K562 (cell line): ENCODE measurements at regions not wholly inside any gene's neighbourhood (a gene's known extent, or its start where the extent isn't known, plus 50 kb on each side); places are given as distances from the start of the nearest gene placed in this dataset.

Source experiments
- ATAC-seq: fragments of 200-7000 bp; cut with Tn5 transposase; 3 replicates; pipeline ENCODE4 v1.9.1; 2020; ENCODE audit warnings: moderate library complexity
- BruUV-seq: library from RNA; stranded (reverse); fragments of 400-500 nt; replicated peaks from 2 replicates; lab custom pipeline; 2021; lab: Mats Ljungman, UMichigan
- CTCF ChIA-PET: fragments of 300-600 bp; formaldehyde crosslinking; extraction: SDS; loops from one replicate; lab custom pipeline; 2021; ENCODE audit warnings: low intra/inter-chr PET ratio; lab: Yijun Ruan, JAX
- POLR2A ChIA-PET: fragments of 300-600, 350-650 bp; sonication (Branson Sonifier 250); formaldehyde crosslinking; extraction: SDS; loops from one replicate; lab custom pipeline; 2021; ENCODE audit warnings: antibody characterized with exemption, inconsistent platforms; lab: Yijun Ruan, JAX
- DNase-seq, 4 experiments: peaks; one replicate each; pipeline versions ENCODE4 v3.0.0 to v3.0.0-alpha.2; 2011 to 2018; ENCODE audit warnings: low spot score in 3 of 4, mixed read lengths in 3 of 4; ENCODE audit errors: extremely low read depth in 1 of 4
- FAIRE-seq: peaks from 2 replicates; lab custom pipeline; 2011; peaks lifted over from hg19 to GRCh38; lab: Jason Lieb, UNC
- H2AFZ ChIP-seq: 2 replicates; pipeline ENCODE4 v1.6.0; 2011; ENCODE audit warnings: low read depth, low read length, control low read depth, inconsistent platforms
- H3K27ac ChIP-seq: fragments of 200-600 bp; 3 replicates; pipeline ENCODE4 v1.8.0; 2011; ENCODE audit warnings: low read depth, mild to moderate bottlenecking, control low read depth, inconsistent platforms, low read length, moderate library complexity, mixed read lengths; ENCODE audit errors: extremely low read depth
- H3K27me3 ChIP-seq, 2 experiments: fragments of 300-600 bp in 1 of 2; 2 replicates in 1 of 2; 3 replicates in 1 of 2; pipeline versions ENCODE4 v1.6.0 to v1.8.0; 2011; ENCODE audit warnings: inconsistent platforms in 2 of 2, low read length in 2 of 2, mild to moderate bottlenecking in 1 of 2, mixed read lengths in 1 of 2, moderate library complexity in 1 of 2; ENCODE audit not compliant: control insufficient read depth in 2 of 2, insufficient read depth in 2 of 2
- H3K36me3 ChIP-seq: fragments of 300-600 bp; 3 replicates; pipeline ENCODE4 v1.8.0; 2011; ENCODE audit warnings: mild to moderate bottlenecking, low read length, inconsistent platforms; ENCODE audit not compliant: control insufficient read depth, insufficient read depth
- H3K4me1 ChIP-seq, 2 experiments: fragments of 200-600 bp in 1 of 2; replicated peaks in 1 of 2; 2 replicates in 1 of 2; 3 replicates in 1 of 2; pipeline versions ENCODE4 v1.5.1 to v1.8.0; 2011; ENCODE audit warnings: inconsistent platforms in 2 of 2, low read length in 2 of 2, mild to moderate bottlenecking in 1 of 2, mixed read lengths in 1 of 2, moderate library complexity in 1 of 2; ENCODE audit not compliant: control insufficient read depth in 2 of 2, insufficient read depth in 2 of 2
- H3K4me2 ChIP-seq: 2 replicates; pipeline ENCODE4 v1.6.1; 2011; ENCODE audit warnings: low read length, control low read depth, inconsistent platforms, mixed read lengths; ENCODE audit not compliant: insufficient read depth
- H3K4me3 ChIP-seq: fragments of 200-600 bp; sonication (generic), shearing (Covaris generic); 2 replicates; pipeline ENCODE4 v1.5.1; 2016; ENCODE audit warnings: control low read depth, inconsistent platforms
- H3K79me2 ChIP-seq: fragments of 200-600 bp; 3 replicates; pipeline ENCODE4 v1.8.0; 2011; ENCODE audit warnings: low read length, inconsistent platforms; ENCODE audit not compliant: control insufficient read depth, insufficient read depth
- H3K9ac ChIP-seq, 2 experiments: 2 replicates each; pipeline versions ENCODE4 v1.6.0 to v1.6.1; 2011; ENCODE audit warnings: low read depth in 2 of 2, low read length in 2 of 2, control low read depth in 1 of 2, inconsistent platforms in 1 of 2, mild to moderate bottlenecking in 1 of 2, mixed read lengths in 1 of 2; ENCODE audit not compliant: insufficient read depth in 1 of 2
- H3K9me1 ChIP-seq: one replicate; pipeline ENCODE4 v1.6.0; 2011; ENCODE audit warnings: inconsistent platforms, mild to moderate bottlenecking, low read length, moderate library complexity; ENCODE audit not compliant: control insufficient read depth, insufficient read depth
- H3K9me3 ChIP-seq: replicated peaks from 2 replicates; pipeline ENCODE4 v1.5.1; 2011; ENCODE audit warnings: low read depth, low read length, inconsistent platforms; ENCODE audit not compliant: control insufficient read depth, insufficient read depth
- H4K20me1 ChIP-seq: replicated peaks from 2 replicates; pipeline ENCODE4 v1.6.1; 2011; ENCODE audit warnings: low read length, inconsistent platforms, mixed read lengths; ENCODE audit not compliant: control insufficient read depth, insufficient read depth
- CBX1 ChIP-seq: sonication (generic); IDR thresholded peaks from 2 replicates; pipeline ENCODE4 v1.6.1; 2016; ENCODE audit warnings: antibody characterized with exemption, low read depth, mild to moderate bottlenecking
- EP300 ChIP-seq: IDR thresholded peaks from 2 replicates; pipeline ENCODE4 v1.6.1; 2012; ENCODE audit warnings: low read length, improper control_type of control experiment
- EP400 ChIP-seq: fragments of 450-650 bp; IDR thresholded peaks from 2 replicates; pipeline ENCODE4 v1.6.1; 2017; ENCODE audit warnings: antibody characterized with exemption, mild to moderate bottlenecking, moderate library complexity
- ERF ChIP-seq: fragments of 450-650 bp; formaldehyde crosslinking; IDR thresholded peaks from 2 replicates; pipeline ENCODE4 v1.4.0; 2020; ENCODE audit warnings: mild to moderate bottlenecking, mixed read lengths
- FOSL1 ChIP-seq: fragments of 200-800 bp; sonication (Bioruptor generic); conservative IDR thresholded peaks from 2 replicates; pipeline ENCODE4 v1.6.1; 2016; ENCODE audit warnings: missing genetic modification characterization, missing compliant biosample characterization
- KDM5B ChIP-seq: fragments of 200-600 bp; sonication (generic); IDR thresholded peaks from 2 replicates; pipeline ENCODE4 v1.6.1; 2012; ENCODE audit warnings: low read depth, mild to moderate bottlenecking, moderate library complexity, low read length, control low read depth, inconsistent platforms; ENCODE audit not compliant: insufficient replicate concordance
- MBD2 ChIP-seq: sonication (generic); IDR thresholded peaks from 2 replicates; pipeline ENCODE4 v1.6.1; 2016; ENCODE audit warnings: low read depth, borderline replicate concordance
- MTA3 ChIP-seq: fragments of 450-650 bp; formaldehyde crosslinking; IDR thresholded peaks from 2 replicates; pipeline ENCODE4 v1.6.1; 2017; ENCODE audit warnings: mild to moderate bottlenecking, borderline replicate concordance
- TRIM24 ChIP-seq, 2 experiments: fragments of 450-650 bp; IDR thresholded peaks; 2 replicates each; pipeline ENCODE4 v1.6.1; 2016
- TSHZ1 ChIP-seq: fragments of 250-450 bp; sonication (Bioruptor Pico); IDR thresholded peaks from 2 replicates; pipeline ENCODE4 v1.4.0; 2020; ENCODE audit warnings: mild to moderate bottlenecking, moderate library complexity
- ZNF239 ChIP-seq: fragments of 250-450 bp; sonication (Bioruptor Pico); IDR thresholded peaks from 2 replicates; pipeline ENCODE4 v1.4.0; 2020; ENCODE audit warnings: mild to moderate bottlenecking
- ZNF384 ChIP-seq: IDR thresholded peaks from 2 replicates; pipeline ENCODE4 v1.6.1; 2012; ENCODE audit warnings: low read depth, low read length, improper control_type of control experiment
- ZNF586 ChIP-seq: fragments of 450-650 bp; formaldehyde crosslinking; conservative IDR thresholded peaks from 2 replicates; pipeline ENCODE4 v1.4.0; 2020; ENCODE audit warnings: mild to moderate bottlenecking, moderate library complexity
- ZNF766 ChIP-seq: fragments of 200-800 bp; sonication (Bioruptor generic); conservative IDR thresholded peaks from 2 replicates; pipeline ENCODE4 v1.6.1; 2016; ENCODE audit warnings: missing genetic modification characterization, missing compliant biosample characterization
- WGBS: fragments of 100-300 bp; shearing (Covaris generic); methylation state at CpG from one replicate; pipeline ENCODE4 v1.1.6; 2016; ENCODE audit warnings: low coverage, mixed read lengths; ENCODE audit not compliant: insufficient coverage; ENCODE audit errors: missing lambda C conversion rate; 5-methylcytosine and 5-hydroxymethylcytosine counted together
- in situ Hi-C: fragments of 300-500 bp; cut with MboI; formaldehyde crosslinking; loops from 4 replicates; pipeline ENCODE4 v1.15.0; 2018; ENCODE audit warnings: inconsistent platforms, mixed read lengths
- intact Hi-C: fragments of 100-400 bp; cut with micrococcal nuclease; formaldehyde crosslinking; loops from 2 replicates; pipeline ENCODE4 v1.14.2; 2022

- Histone ChIP-seq H3K9ac (no peak overlapping the region), H3K27ac (no peak overlapping the region), H3K9me1 (no peaks in the 10 kb centered on the region), H4K20me1 (no peaks in the 10 kb centered on the region), H3K79me2 (no peaks in the 10 kb centered on the region), H3K4me3 (no peak overlapping the region), H2AFZ (no peak overlapping the region), H3K4me1 (no peaks in the 10 kb centered on the region), H3K36me3 (no peaks in the 10 kb centered on the region), H3K27me3 (no peaks in the 10 kb centered on the region), H3K4me2 (no peak overlapping the region), H3K9me3 (no peaks in the 10 kb centered on the region)
- no peak for FAIRE-seq
- ChIA-PET POLR2A (no interaction called here), CTCF (no interaction called here)
- ATAC-seq: no peak
- BruUV-seq: no TSS peak
- WGBS: no CpG with 5 or more reads among the region's 1 CpG
- in situ Hi-C loops (no loop called here), intact Hi-C loops (no loop called here)
- TF ChIP-seq MTA3 (no peak), EP400 (no peak), TSHZ1 (CRISPR knock-in tag) (no peak), MBD2 (no peak), EP300 (no peak), FOSL1 (tag) (no peak), ERF (CRISPR knock-in tag) (no peak), ZNF586 (CRISPR knock-in tag) (no peak), KDM5B (no peak), ZNF239 (CRISPR knock-in tag) (no peak), CBX1 (no peak), ZNF384 (no peak), TRIM24 (IDR thresholded peaks at IDR 0.05) (no peak), ZNF766 (no peak)
- DNase-seq: no peak
Observed at GRCh38 chr3:67884345-67884744, 229.9 kb upstream of the SUCLG2 start.
